Neural cell (in vitro differentiated cells): ENCODE measurements at regions not wholly inside any gene's neighbourhood (a gene's known extent, or its start where the extent isn't known, plus 50 kb on each side); places are given as distances from the start of the nearest gene placed in this dataset.

Source experiments
- H2AFZ ChIP-seq: fragments of 200-600, 300-800 bp; sonication (generic), shearing (Covaris generic); 2 replicates; pipeline ENCODE4 v1.6.0; 2014; ENCODE audit warnings: low read depth, mild to moderate bottlenecking, antibody characterized with exemption, low read length, moderate library complexity
- H3F3A ChIP-seq: fragments of 200-600 bp; shearing (Covaris generic); 2 replicates; pipeline ENCODE4 v1.6.1; 2016; ENCODE audit warnings: mild to moderate bottlenecking, moderate library complexity, mixed read lengths, antibody characterized with exemption, low read length; ENCODE audit not compliant: insufficient read depth, poor library complexity, severe bottlenecking
- H3K27ac ChIP-seq: fragments of 200-600, 300-800 bp; sonication (generic), shearing (Covaris generic); 2 replicates; pipeline ENCODE4 v1.5.1; 2014; ENCODE audit warnings: mild to moderate bottlenecking, low read length, moderate library complexity
- H3K27me3 ChIP-seq: fragments of 300-800, 200-600 bp; sonication (generic), shearing (Covaris generic); 2 replicates; pipeline ENCODE4 v1.6.0; 2014; ENCODE audit warnings: mild to moderate bottlenecking, low read depth, low read length, moderate library complexity; ENCODE audit not compliant: insufficient read depth
- H3K36me3 ChIP-seq: fragments of 300-800, 200-600 bp; sonication (generic), shearing (Covaris generic); 2 replicates; pipeline ENCODE4 v1.5.1; 2014; ENCODE audit warnings: mild to moderate bottlenecking, antibody characterized with exemption, low read length, moderate library complexity; ENCODE audit not compliant: insufficient read depth
- H3K4me2 ChIP-seq: fragments of 300-800, 200-600 bp; sonication (generic), shearing (Covaris generic); 2 replicates; pipeline ENCODE4 v1.6.0; 2014; ENCODE audit warnings: mild to moderate bottlenecking, low read length
- H3K4me3 ChIP-seq: fragments of 300-800, 200-600 bp; sonication (generic), shearing (Covaris generic); 2 replicates; pipeline ENCODE4 v1.5.1; 2014; ENCODE audit warnings: mild to moderate bottlenecking, low read length, moderate library complexity
- H3K79me2 ChIP-seq: fragments of 200-600 bp; shearing (Covaris generic); replicated peaks from 2 replicates; pipeline ENCODE4 v1.6.0; 2014; ENCODE audit warnings: mild to moderate bottlenecking, low read length, moderate library complexity; ENCODE audit not compliant: insufficient read depth
- H3K9ac ChIP-seq: fragments of 300-800, 200-600 bp; sonication (generic), shearing (Covaris generic); 2 replicates; pipeline ENCODE4 v1.6.1; 2016; ENCODE audit warnings: mild to moderate bottlenecking, low read length, mixed read lengths
- H3K9me2 ChIP-seq: fragments of 200-600 bp; shearing (Covaris generic); 2 replicates; pipeline ENCODE4 v1.6.1; 2016; ENCODE audit warnings: mild to moderate bottlenecking, low read length, mixed read lengths; ENCODE audit not compliant: insufficient read depth
- H3K9me3 ChIP-seq: fragments of 200-600, 300-800 bp; sonication (generic), shearing (Covaris generic); 2 replicates; pipeline ENCODE4 v1.6.1; 2016; ENCODE audit warnings: mild to moderate bottlenecking, mixed run types, low read length, moderate library complexity, mixed read lengths
- H4K20me1 ChIP-seq: fragments of 200-600 bp; shearing (Covaris generic); 2 replicates; pipeline ENCODE4 v1.6.1; 2016; ENCODE audit warnings: mild to moderate bottlenecking, mixed run types; ENCODE audit not compliant: insufficient read depth
- EP300 ChIP-seq: fragments of 450-650 bp; conservative IDR thresholded peaks from 2 replicates; pipeline ENCODE4 v1.6.1; 2014; ENCODE audit warnings: antibody characterized with exemption, mild to moderate bottlenecking, moderate library complexity; ENCODE audit not compliant: poor library complexity, severe bottlenecking
- EZH2 ChIP-seq: fragments of 200-600, 300-800 bp; shearing (Covaris generic), sonication (generic); IDR thresholded peaks from 2 replicates; pipeline ENCODE4 v1.6.1; 2014; ENCODE audit warnings: antibody characterized with exemption, low read length, borderline replicate concordance, mild to moderate bottlenecking; ENCODE audit not compliant: insufficient read depth, poor library complexity, severe bottlenecking
- MXI1 ChIP-seq: fragments of 450-650 bp; conservative IDR thresholded peaks from 2 replicates; pipeline ENCODE4 v1.6.1; 2014; ENCODE audit warnings: antibody characterized with exemption, mild to moderate bottlenecking; ENCODE audit not compliant: poor library complexity, severe bottlenecking
- POLR2AphosphoS5 ChIP-seq: IDR thresholded peaks from 2 replicates; pipeline ENCODE4 v1.6.1; 2012
- RAD21 ChIP-seq: fragments of 450-650 bp; conservative IDR thresholded peaks from 2 replicates; pipeline ENCODE4 v1.6.1; 2014; ENCODE audit warnings: antibody characterized with exemption, mild to moderate bottlenecking, moderate library complexity
- SMC3 ChIP-seq: fragments of 450-650 bp; conservative IDR thresholded peaks from 2 replicates; pipeline ENCODE4 v1.6.1; 2014; ENCODE audit warnings: antibody characterized with exemption, mild to moderate bottlenecking, moderate library complexity; ENCODE audit not compliant: poor library complexity
- TAF1 ChIP-seq: IDR thresholded peaks from 2 replicates; pipeline ENCODE4 v1.6.1; 2012; ENCODE audit warnings: low read depth
- TF ChIP-seq, protein P1 (sequence below): IDR thresholded peaks from 2 replicates; pipeline ENCODE4 v1.6.1; 2012; ENCODE audit warnings: borderline replicate concordance
- TF ChIP-seq, protein P2 (sequence below): fragments of 450-650 bp; IDR thresholded peaks from 2 replicates; pipeline ENCODE4 v1.5.1; 2014; ENCODE audit warnings: antibody characterized with exemption, mild to moderate bottlenecking, moderate library complexity; ENCODE audit not compliant: poor library complexity, severe bottlenecking

DNA sequence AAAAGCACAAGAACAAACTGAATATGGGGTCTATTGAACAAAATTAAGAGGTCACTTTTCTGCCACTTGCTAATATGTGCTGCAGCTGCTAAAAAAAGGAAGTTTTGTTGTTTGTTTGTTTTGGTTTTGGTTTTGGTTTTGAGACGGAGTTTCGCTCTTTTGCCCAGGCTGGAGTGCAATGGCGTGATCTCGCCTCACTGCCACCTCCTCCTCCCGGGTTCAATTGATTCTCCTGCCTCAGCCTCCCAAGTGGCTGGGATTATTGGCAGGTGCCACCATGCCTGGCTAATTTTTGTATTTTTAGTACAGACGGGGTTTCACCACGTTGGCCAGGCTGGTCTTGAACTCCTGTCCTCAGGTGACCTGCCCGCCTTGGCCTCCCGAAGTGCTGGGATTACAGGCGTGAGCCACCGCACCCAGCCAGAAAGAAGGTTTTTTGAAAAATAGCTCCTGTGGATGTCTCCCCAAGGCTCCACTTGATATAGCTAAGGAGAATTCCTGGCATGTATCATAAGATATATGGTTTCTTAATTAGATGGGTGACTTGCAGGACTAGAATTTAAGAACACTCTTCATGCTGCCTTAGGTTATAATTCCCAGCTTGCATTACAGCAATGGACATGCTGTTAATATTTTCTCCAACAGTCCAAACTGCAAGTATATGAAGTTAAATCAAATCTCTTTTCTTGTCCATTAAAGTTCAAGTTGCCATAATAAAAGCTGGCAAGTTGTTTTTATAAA lies 237.6 kb upstream of the AMIGO2 start:
- no peaks in the 10 kb centered on the region for H3K79me2 ChIP-seq
- no peak overlapping the region for H3K4me2 ChIP-seq
- TF ChIP-seq, protein P1, sequence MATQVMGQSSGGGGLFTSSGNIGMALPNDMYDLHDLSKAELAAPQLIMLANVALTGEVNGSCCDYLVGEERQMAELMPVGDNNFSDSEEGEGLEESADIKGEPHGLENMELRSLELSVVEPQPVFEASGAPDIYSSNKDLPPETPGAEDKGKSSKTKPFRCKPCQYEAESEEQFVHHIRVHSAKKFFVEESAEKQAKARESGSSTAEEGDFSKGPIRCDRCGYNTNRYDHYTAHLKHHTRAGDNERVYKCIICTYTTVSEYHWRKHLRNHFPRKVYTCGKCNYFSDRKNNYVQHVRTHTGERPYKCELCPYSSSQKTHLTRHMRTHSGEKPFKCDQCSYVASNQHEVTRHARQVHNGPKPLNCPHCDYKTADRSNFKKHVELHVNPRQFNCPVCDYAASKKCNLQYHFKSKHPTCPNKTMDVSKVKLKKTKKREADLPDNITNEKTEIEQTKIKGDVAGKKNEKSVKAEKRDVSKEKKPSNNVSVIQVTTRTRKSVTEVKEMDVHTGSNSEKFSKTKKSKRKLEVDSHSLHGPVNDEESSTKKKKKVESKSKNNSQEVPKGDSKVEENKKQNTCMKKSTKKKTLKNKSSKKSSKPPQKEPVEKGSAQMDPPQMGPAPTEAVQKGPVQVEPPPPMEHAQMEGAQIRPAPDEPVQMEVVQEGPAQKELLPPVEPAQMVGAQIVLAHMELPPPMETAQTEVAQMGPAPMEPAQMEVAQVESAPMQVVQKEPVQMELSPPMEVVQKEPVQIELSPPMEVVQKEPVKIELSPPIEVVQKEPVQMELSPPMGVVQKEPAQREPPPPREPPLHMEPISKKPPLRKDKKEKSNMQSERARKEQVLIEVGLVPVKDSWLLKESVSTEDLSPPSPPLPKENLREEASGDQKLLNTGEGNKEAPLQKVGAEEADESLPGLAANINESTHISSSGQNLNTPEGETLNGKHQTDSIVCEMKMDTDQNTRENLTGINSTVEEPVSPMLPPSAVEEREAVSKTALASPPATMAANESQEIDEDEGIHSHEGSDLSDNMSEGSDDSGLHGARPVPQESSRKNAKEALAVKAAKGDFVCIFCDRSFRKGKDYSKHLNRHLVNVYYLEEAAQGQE: no peak
- TF ChIP-seq EP300 (no peak), MXI1 (no peak), SMC3 (no peak), TAF1 (no peak), RAD21 (no peak)
- TF ChIP-seq, protein P2, sequence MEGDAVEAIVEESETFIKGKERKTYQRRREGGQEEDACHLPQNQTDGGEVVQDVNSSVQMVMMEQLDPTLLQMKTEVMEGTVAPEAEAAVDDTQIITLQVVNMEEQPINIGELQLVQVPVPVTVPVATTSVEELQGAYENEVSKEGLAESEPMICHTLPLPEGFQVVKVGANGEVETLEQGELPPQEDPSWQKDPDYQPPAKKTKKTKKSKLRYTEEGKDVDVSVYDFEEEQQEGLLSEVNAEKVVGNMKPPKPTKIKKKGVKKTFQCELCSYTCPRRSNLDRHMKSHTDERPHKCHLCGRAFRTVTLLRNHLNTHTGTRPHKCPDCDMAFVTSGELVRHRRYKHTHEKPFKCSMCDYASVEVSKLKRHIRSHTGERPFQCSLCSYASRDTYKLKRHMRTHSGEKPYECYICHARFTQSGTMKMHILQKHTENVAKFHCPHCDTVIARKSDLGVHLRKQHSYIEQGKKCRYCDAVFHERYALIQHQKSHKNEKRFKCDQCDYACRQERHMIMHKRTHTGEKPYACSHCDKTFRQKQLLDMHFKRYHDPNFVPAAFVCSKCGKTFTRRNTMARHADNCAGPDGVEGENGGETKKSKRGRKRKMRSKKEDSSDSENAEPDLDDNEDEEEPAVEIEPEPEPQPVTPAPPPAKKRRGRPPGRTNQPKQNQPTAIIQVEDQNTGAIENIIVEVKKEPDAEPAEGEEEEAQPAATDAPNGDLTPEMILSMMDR: no peak

DNA sequence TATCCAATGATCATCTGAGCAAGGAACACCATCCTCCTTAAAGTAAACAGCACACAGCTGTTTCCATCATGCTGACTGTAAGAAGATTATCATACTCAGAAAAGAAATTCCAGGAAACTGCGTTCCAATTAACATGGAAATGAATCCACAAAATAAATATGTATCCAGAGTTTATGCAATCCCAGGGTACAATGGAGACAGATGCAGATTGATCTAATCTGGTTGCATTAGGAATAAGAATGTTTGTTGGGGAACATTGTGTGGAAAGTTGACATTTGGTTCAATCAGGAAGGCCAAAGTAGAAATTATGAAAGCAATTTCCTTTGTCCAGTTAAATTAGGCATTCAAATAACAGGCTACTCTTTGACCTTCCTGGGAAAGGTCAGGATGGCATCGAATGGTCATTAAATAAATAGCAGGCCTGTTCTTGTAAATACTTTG lies 236.9 kb upstream of the AMIGO2 start:
- H3K4me2 ChIP-seq: no peak overlapping the region
- H3F3A ChIP-seq: no peaks in the 10 kb centered on the region
- no peaks in the 10 kb centered on the region for H3K79me2 ChIP-seq
- no peak overlapping the region for H3K4me3 ChIP-seq
- no peak overlapping the region for H3K27ac ChIP-seq
- no peaks in the 10 kb centered on the region for H3K27me3 ChIP-seq
- TF ChIP-seq EZH2: no peak
- no peak for TF ChIP-seq RAD21
- no peak for TF ChIP-seq MXI1
- TF ChIP-seq SMC3: no peak
- no peak for TF ChIP-seq TAF1
- TF ChIP-seq POLR2AphosphoS5: no peak
- no peak for TF ChIP-seq EP300
- TF ChIP-seq, protein P2: no peak
- TF ChIP-seq, protein P1: no peak
- no peaks in the 10 kb centered on the region for H3K9me2 ChIP-seq
- no peak overlapping the region for H2AFZ ChIP-seq
- H4K20me1 ChIP-seq: no peaks in the 10 kb centered on the region
- no peaks in the 10 kb centered on the region for H3K36me3 ChIP-seq
- no peak overlapping the region for H3K9ac ChIP-seq
- H3K9me3 ChIP-seq: no peaks in the 10 kb centered on the region

More for the DNA sequence above, 237.6 kb upstream of the AMIGO2 start:
- H3K27ac ChIP-seq: no peak overlapping the region
- H3F3A ChIP-seq: no peaks in the 10 kb centered on the region
- no peak overlapping the region for H3K4me3 ChIP-seq
- H4K20me1 ChIP-seq: no peaks in the 10 kb centered on the region
- no peaks in the 10 kb centered on the region for H3K36me3 ChIP-seq
- no peaks in the 10 kb centered on the region for H3K9me2 ChIP-seq
- H3K9ac ChIP-seq: no peak overlapping the region
- no peaks in the 10 kb centered on the region for H3K27me3 ChIP-seq
- H2AFZ ChIP-seq: no peak overlapping the region
- no peaks in the 10 kb centered on the region for H3K9me3 ChIP-seq
